ENCODE measurements at regions not wholly inside any gene's neighbourhood (a gene's known extent, or its start where the extent isn't known, plus 50 kb on each side); places are given as distances from the start of the nearest gene placed in this dataset.

DNA sequence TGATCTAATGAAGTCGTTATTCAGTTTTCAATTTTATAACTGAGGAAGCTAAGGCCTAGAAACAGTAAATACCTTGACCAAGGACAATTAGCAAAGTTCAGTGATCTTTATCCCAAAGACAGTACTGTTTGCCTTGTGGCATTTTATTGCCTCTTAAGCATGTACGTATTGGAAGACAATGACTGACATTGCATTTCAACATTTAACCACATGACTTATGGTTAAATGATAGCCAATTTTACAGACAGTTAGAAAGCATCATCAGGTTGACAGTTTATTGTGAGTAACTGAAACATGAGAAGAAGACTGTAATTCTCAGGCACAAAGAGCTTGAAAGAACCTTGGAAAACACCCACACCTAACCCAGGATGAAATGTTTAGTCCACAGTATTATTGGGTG lies 390.8 kb upstream of the ZNF385D start:
- dilution Hi-C loops (cut with MboI; ENCODE audit: extremely low pct_ligation_motif_present, low sequenced_read_pairs) (no loop called here), intact Hi-C loops (cut with micrococcal nuclease) (no loop called here)
- Histone ChIP-seq H3K27me3 (ENCODE audit: control insufficient read depth in 2 of 2, insufficient read depth in 2 of 2, low read length in 2 of 2) (no peaks in the 10 kb centered on the region), H3K9ac (replicated peaks; ENCODE audit: extremely low read depth, insufficient read depth, low read length) (no peak overlapping the region), H3K36me3 (ENCODE audit: control insufficient read depth in 2 of 2, extremely low read depth in 1 of 2, insufficient read depth in 2 of 2, low read length in 2 of 2) (no peaks in the 10 kb centered on the region), H3K4me1 (ENCODE audit: control insufficient read depth, extremely low read depth, insufficient read depth, low read length) (no peaks in the 10 kb centered on the region), H2AFZ (ENCODE audit: low read depth, low read length) (no peak overlapping the region), H3K4me3 (replicated peaks in 1 of 3; ENCODE audit: insufficient read depth in 1 of 3, low read depth in 1 of 3, low read length in 3 of 3) (no peak overlapping the region), H3K79me2 (ENCODE audit: control insufficient read depth, insufficient read depth, low read length) (no peaks in the 10 kb centered on the region), H3K9me3 (replicated peaks; ENCODE audit: control insufficient read depth, insufficient read depth, low read length) (no peaks in the 10 kb centered on the region), H4K20me1 (replicated peaks; ENCODE audit: control insufficient read depth, extremely low read depth, insufficient read depth, low read length) (no peaks in the 10 kb centered on the region), H3K4me2 (ENCODE audit: insufficient read depth, low read length) (no peak overlapping the region), H3K27ac (ENCODE audit: insufficient read depth, low read depth, low read length) (no peak overlapping the region), H3K9me1 (replicated peaks; ENCODE audit: control insufficient read depth, extremely low read depth, insufficient read depth, low read length) (no peaks in the 10 kb centered on the region)
- DNase-seq (ENCODE audit: low read depth, low spot score) (no peak), FAIRE-seq (no peak)
- TF ChIP-seq POLR2A (IDR thresholded peaks at IDR 0.05; ENCODE audit: low read depth, low read length), result no peak
- TF ChIP-seq FOS (IDR thresholded peaks at IDR 0.05; ENCODE audit: borderline replicate concordance, insufficient read depth, low read length), result no peak
- TF ChIP-seq JUN (IDR thresholded peaks at IDR 0.05; ENCODE audit: borderline replicate concordance, insufficient read depth, insufficient read length, low read depth), result no peak
- TF ChIP-seq EZH2 (IDR thresholded peaks at IDR 0.05; ENCODE audit: borderline replicate concordance, low read depth, low read length, severe bottlenecking), result no peak
- no peak for TF ChIP-seq GATA2 (IDR thresholded peaks at IDR 0.05; ENCODE audit: insufficient read depth, insufficient read length, low read depth, low read length)
- TF ChIP-seq POLR2AphosphoS5 (IDR thresholded peaks at IDR 0.05; ENCODE audit: insufficient read depth, low read depth, low read length), result no peak
- TF ChIP-seq, protein P1, sequence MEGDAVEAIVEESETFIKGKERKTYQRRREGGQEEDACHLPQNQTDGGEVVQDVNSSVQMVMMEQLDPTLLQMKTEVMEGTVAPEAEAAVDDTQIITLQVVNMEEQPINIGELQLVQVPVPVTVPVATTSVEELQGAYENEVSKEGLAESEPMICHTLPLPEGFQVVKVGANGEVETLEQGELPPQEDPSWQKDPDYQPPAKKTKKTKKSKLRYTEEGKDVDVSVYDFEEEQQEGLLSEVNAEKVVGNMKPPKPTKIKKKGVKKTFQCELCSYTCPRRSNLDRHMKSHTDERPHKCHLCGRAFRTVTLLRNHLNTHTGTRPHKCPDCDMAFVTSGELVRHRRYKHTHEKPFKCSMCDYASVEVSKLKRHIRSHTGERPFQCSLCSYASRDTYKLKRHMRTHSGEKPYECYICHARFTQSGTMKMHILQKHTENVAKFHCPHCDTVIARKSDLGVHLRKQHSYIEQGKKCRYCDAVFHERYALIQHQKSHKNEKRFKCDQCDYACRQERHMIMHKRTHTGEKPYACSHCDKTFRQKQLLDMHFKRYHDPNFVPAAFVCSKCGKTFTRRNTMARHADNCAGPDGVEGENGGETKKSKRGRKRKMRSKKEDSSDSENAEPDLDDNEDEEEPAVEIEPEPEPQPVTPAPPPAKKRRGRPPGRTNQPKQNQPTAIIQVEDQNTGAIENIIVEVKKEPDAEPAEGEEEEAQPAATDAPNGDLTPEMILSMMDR (IDR thresholded peaks at IDR 0.05; ENCODE audit: extremely low read depth in 1 of 2, insufficient read depth in 1 of 2, low read depth in 1 of 2, low read length in 2 of 2), result no peak
- no peak for TF ChIP-seq MYC (IDR thresholded peaks at IDR 0.05; ENCODE audit: low read depth, low read length)
- ChIA-PET POLR2A (no interaction called here), CTCF (no interaction called here)
- no TSS peak for BruUV-seq (replicated peaks)

All from endothelial cell of umbilical vein (primary cell).